OCI-LY7 (cell line): ENCODE measurements at regions not wholly inside any gene's neighbourhood (a gene's known extent, or its start where the extent isn't known, plus 50 kb on each side); places are given as distances from the start of the nearest gene placed in this dataset.

Experiments used
- BruUV-seq: library from RNA; stranded (reverse); fragments of 400-500 nt; replicated peaks from 2 replicates; lab custom pipeline; 2021; lab: Mats Ljungman, UMichigan
- CTCF ChIA-PET: fragments of 300-600 bp; sonication (Branson Sonifier 250); formaldehyde crosslinking; loops from one replicate; lab custom pipeline; 2022; ENCODE audit warnings: antibody characterized with exemption; ENCODE audit not compliant: unreplicated experiment; lab: Charles Lee
- POLR2A ChIA-PET: fragments of 300-600 bp; sonication (Branson Sonifier 250); formaldehyde crosslinking; loops from one replicate; lab custom pipeline; 2022; ENCODE audit warnings: antibody characterized with exemption; lab: Charles Lee
- DNase-seq: peaks from one replicate; pipeline ENCODE4 v3.0.0-alpha.2; 2015; ENCODE audit warnings: low spot score
- H2AFZ ChIP-seq: fragments of 200-600 bp; sonication (generic), shearing (Covaris generic); 2 replicates; pipeline ENCODE4 v1.6.1; 2014; ENCODE audit warnings: mild to moderate bottlenecking, antibody characterized with exemption, low read length, moderate library complexity
- H3K27ac ChIP-seq: fragments of 200-600 bp; sonication (generic); 2 replicates; pipeline ENCODE4 v1.5.1; 2014; ENCODE audit warnings: mixed run types, low read depth, mild to moderate bottlenecking, moderate library complexity, low read length, inconsistent platforms; ENCODE audit not compliant: poor library complexity, severe bottlenecking
- H3K36me3 ChIP-seq: fragments of 200-600 bp; sonication (generic); 2 replicates; pipeline ENCODE4 v1.6.1; 2014; ENCODE audit warnings: mild to moderate bottlenecking, antibody characterized with exemption, low read length, moderate library complexity, mixed read lengths; ENCODE audit not compliant: insufficient read depth
- H3K4me1 ChIP-seq: fragments of 200-600 bp; sonication (generic); 2 replicates; pipeline ENCODE4 v1.5.1; 2014; ENCODE audit warnings: mild to moderate bottlenecking, low read length; ENCODE audit not compliant: insufficient read depth, poor library complexity, severe bottlenecking
- H3K4me2 ChIP-seq: fragments of 200-600 bp; sonication (generic); 2 replicates; pipeline ENCODE4 v1.6.1; 2014; ENCODE audit warnings: mild to moderate bottlenecking, low read length
- H3K4me3 ChIP-seq: fragments of 200-600 bp; sonication (generic); 2 replicates; pipeline ENCODE4 v1.5.1; 2014; ENCODE audit warnings: mild to moderate bottlenecking, low read depth, low read length; ENCODE audit not compliant: poor library complexity, severe bottlenecking
- H3K79me2 ChIP-seq: fragments of 200-600 bp; sonication (generic); 2 replicates; pipeline ENCODE4 v1.6.1; 2016; ENCODE audit warnings: low read depth, mild to moderate bottlenecking, low read length, moderate library complexity, mixed read lengths; ENCODE audit not compliant: insufficient read depth
- H3K9me2 ChIP-seq: fragments of 200-600 bp; sonication (generic); 2 replicates; pipeline ENCODE4 v1.6.1; 2016; ENCODE audit warnings: mild to moderate bottlenecking, low read length, mixed read lengths; ENCODE audit not compliant: insufficient read depth
- H3K9me3 ChIP-seq: fragments of 200-600 bp; sonication (generic); 2 replicates; pipeline ENCODE4 v1.6.1; 2014; ENCODE audit warnings: mild to moderate bottlenecking, mixed run types, low read length, mixed read lengths
- H4K20me1 ChIP-seq: fragments of 200-600 bp; sonication (generic); 2 replicates; pipeline ENCODE4 v1.6.1; 2014; ENCODE audit warnings: mild to moderate bottlenecking, antibody characterized with exemption, low read length, moderate library complexity, mixed read lengths; ENCODE audit not compliant: insufficient read depth
- EZH2phosphoT487 ChIP-seq: fragments of 200-600 bp; sonication (generic); IDR thresholded peaks from 2 replicates; pipeline ENCODE4 v1.6.1; 2018; ENCODE audit warnings: low read depth, borderline replicate concordance, mild to moderate bottlenecking, mixed run types, antibody characterized with exemption, low read length, moderate library complexity, mixed read lengths
- intact Hi-C: fragments of 100-400 bp; cut with micrococcal nuclease; formaldehyde crosslinking; loops from one replicate; pipeline ENCODE4 v1.10.0; 2022; ENCODE audit not compliant: unreplicated experiment
- TF ChIP-seq, protein P1 (sequence below): fragments of 200-600 bp; sonication (generic); conservative IDR thresholded peaks from 2 replicates; pipeline ENCODE4 v1.5.1; 2014; ENCODE audit warnings: mild to moderate bottlenecking, antibody characterized with exemption, low read length, moderate library complexity, mixed read lengths

DNA sequence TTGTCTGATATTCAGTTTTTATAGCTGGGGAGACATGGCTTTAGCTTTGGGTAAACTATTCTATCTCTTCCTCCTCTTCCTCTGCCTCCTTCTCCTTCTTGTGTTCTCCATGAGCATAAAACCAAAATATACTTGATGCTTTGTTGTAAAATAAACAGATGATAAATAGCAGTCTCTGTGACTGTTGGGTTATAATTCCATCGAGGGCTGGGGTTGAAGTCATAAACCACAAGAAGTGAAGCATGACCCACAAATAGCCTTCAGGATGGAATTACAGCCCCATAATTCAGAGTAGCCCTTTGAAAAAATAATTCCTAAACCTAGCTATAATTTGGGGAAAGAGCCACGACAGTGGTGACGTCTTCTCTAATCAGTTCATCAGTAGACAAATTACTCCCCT is 177.7 kb downstream of the SNX19 start:
- CTCF ChIA-PET, result no interaction called here
- intact Hi-C loops, result no loop called here
- Histone ChIP-seq H2AFZ (no peak overlapping the region), H3K4me1 (peaks cover 4% of the 10 kb centered on the region), H3K36me3 (no peaks in the 10 kb centered on the region), H3K9me3 (peaks cover 14% of the 10 kb centered on the region; the same call in 1 of the 2 replicates), H3K9me2 (no peaks in the 10 kb centered on the region), H4K20me1 (no peaks in the 10 kb centered on the region), H3K4me3 (no peak overlapping the region), H3K27ac (no peak overlapping the region), H3K79me2 (no peaks in the 10 kb centered on the region), H3K4me2 (no peak overlapping the region)
- no peak for TF ChIP-seq EZH2phosphoT487
- TF ChIP-seq, protein P1, sequence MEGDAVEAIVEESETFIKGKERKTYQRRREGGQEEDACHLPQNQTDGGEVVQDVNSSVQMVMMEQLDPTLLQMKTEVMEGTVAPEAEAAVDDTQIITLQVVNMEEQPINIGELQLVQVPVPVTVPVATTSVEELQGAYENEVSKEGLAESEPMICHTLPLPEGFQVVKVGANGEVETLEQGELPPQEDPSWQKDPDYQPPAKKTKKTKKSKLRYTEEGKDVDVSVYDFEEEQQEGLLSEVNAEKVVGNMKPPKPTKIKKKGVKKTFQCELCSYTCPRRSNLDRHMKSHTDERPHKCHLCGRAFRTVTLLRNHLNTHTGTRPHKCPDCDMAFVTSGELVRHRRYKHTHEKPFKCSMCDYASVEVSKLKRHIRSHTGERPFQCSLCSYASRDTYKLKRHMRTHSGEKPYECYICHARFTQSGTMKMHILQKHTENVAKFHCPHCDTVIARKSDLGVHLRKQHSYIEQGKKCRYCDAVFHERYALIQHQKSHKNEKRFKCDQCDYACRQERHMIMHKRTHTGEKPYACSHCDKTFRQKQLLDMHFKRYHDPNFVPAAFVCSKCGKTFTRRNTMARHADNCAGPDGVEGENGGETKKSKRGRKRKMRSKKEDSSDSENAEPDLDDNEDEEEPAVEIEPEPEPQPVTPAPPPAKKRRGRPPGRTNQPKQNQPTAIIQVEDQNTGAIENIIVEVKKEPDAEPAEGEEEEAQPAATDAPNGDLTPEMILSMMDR, result no peak
- POLR2A ChIA-PET, result interaction anchor here (0.7 kb wide), 1 partner anchor 26 kb away, joined by 3 read pairs; no protein-coding TSS in a partner anchor
- no TSS peak for BruUV-seq
- no peak for DNase-seq

DNA sequence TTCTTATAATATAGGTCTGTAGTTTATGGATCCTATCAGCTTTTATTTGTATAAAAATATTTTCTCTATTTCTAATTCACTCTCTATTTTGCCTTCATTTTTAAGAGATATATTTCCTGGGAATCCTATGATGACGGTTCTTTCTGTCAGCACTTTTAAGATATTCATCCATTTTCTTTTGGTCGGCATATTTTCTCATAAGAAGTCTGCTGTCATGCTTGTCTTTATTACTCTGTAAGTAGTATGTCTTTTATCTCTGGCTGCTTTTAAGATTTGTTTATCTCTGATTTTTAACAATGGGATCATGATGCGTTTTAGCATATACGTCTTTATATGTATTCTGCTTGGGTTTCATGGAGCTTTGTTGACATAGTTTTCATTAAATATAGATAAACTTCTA is 175.5 kb downstream of the SNX19 start:
- H3K4me1 ChIP-seq, result peaks cover 4% of the 10 kb centered on the region
- TF ChIP-seq, protein P1, result no peak
- TF ChIP-seq EZH2phosphoT487, result no peak
- H4K20me1 ChIP-seq, result no peaks in the 10 kb centered on the region
- intact Hi-C loops, result no loop called here
- BruUV-seq, result no TSS peak
- DNase-seq, result no peak
- H2AFZ ChIP-seq, result no peak overlapping the region
- ChIA-PET CTCF (no interaction called here), POLR2A (interaction anchor here (0.6 kb wide), 1 partner anchor 387 kb away, joined by 3 read pairs; no protein-coding TSS in a partner anchor)
- H3K4me3 ChIP-seq, result no peak overlapping the region
- no peak overlapping the region for H3K27ac ChIP-seq
- no peaks in the 10 kb centered on the region for H3K9me2 ChIP-seq
- H3K79me2 ChIP-seq, result no peaks in the 10 kb centered on the region
- no peaks in the 10 kb centered on the region for H3K36me3 ChIP-seq
- no peak overlapping the region for H3K4me2 ChIP-seq
- H3K9me3 ChIP-seq, result peaks cover 14% of the 10 kb centered on the region; the same call in 1 of the 2 replicates

DNA sequence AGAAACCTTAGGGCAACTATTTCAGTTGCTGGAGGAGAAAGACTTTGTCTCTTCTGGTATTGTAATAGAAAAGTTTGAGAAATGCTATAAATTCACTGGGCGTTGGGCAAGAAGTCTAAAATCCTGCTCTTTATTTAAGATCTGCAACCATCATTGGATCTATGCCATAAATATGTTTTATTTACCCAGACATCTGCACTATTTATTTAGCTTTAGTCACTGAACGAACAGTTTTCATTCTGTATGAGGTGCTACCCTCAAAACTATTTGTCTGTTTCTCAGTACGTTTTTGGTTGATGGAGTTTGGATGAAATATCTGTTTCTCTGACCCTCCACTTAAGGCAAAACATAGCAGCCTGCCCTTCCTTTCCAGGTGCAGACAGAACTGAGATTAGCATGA is 171.5 kb downstream of the SNX19 start:
- H3K4me1 ChIP-seq, result no peaks in the 10 kb centered on the region
- H2AFZ ChIP-seq, result no peak overlapping the region
- no peak overlapping the region for H3K4me3 ChIP-seq
- no TSS peak for BruUV-seq
- no peaks in the 10 kb centered on the region for H4K20me1 ChIP-seq
- no peaks in the 10 kb centered on the region for H3K36me3 ChIP-seq
- no peak for DNase-seq
- no peak overlapping the region for H3K27ac ChIP-seq
- TF ChIP-seq, protein P1, result no peak
- no peak for TF ChIP-seq EZH2phosphoT487
- ChIA-PET CTCF (no interaction called here), POLR2A (interaction anchor here (0.6 kb wide), 1 partner anchor 16 kb away, joined by 3 read pairs; no protein-coding TSS in a partner anchor)
- no peak overlapping the region for H3K4me2 ChIP-seq
- intact Hi-C loops, result no loop called here
- no peaks in the 10 kb centered on the region for H3K9me2 ChIP-seq
- no peaks in the 10 kb centered on the region for H3K79me2 ChIP-seq
- peaks cover 14% of the 10 kb centered on the region; the same call in 1 of the 2 replicates for H3K9me3 ChIP-seq
